Stimulated activated CD8-positive, alpha-beta memory T cell treated with anti-CD3 and anti-CD28 coated beads, Interleukin-4, amount 100 ng/mL, for 4 hours (primary cell): ENCODE measurements at regions not wholly inside any gene's neighbourhood (a gene's known extent, or its start where the extent isn't known, plus 50 kb on each side); places are given as distances from the start of the nearest gene placed in this dataset.

Experiments
- DNase-seq, 2 donors: peaks; one replicate each; pipeline ENCODE4 v3.0.0-alpha.2; 2020; ENCODE audit warnings: low read depth in 2 of 2, low spot score in 1 of 2

DNA sequence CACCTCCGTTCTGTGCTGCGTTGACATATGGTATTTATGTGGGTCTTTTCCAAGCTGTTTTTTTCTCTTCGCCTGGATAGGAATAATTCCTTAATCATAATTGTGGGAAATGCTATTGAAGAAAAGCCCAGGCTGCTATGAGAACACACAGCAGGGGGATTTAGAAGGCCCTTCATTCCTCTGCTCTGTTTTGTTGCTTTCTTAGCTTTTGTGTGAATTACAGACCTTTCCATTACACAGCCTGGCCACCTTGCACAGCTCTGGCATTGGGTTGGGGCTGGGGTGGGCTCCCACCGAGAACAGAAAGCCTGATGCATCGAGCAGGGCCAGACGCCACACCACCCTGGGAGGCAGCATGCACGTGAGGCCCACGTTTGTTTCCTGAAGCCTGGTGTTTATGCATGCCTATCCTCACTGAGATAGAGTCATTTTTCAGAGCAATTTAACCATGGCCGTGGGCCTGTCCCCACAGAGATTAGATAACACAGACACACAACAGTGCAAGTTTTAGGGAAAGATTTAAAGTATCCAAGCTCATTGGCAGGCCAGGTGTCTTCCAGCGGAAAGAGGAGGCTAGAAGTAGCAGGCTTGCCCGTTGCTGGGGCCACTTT lies 287.6 kb upstream of the PWP1 start:
- no peak for DNase-seq

DNA sequence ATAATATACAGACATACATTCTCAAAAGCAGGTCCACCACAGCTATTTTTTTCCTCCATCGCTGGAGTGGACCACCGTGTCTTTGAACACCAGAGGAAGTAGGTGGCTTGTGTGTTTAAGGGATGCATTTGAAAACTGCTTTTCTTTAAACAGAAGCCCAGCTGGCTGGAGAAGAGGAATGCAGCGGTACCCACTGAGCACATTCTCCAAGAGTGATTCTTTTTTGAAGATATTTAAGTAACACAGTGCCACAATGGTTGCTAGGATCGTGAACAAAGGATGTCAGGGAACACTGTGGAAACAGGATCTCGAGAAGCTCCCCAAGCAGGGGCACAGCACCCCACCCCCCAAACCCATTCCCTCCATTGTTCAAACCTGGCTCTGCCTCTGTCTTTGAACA lies 286.6 kb upstream of the PWP1 start:
- DNase-seq = no peak

DNA sequence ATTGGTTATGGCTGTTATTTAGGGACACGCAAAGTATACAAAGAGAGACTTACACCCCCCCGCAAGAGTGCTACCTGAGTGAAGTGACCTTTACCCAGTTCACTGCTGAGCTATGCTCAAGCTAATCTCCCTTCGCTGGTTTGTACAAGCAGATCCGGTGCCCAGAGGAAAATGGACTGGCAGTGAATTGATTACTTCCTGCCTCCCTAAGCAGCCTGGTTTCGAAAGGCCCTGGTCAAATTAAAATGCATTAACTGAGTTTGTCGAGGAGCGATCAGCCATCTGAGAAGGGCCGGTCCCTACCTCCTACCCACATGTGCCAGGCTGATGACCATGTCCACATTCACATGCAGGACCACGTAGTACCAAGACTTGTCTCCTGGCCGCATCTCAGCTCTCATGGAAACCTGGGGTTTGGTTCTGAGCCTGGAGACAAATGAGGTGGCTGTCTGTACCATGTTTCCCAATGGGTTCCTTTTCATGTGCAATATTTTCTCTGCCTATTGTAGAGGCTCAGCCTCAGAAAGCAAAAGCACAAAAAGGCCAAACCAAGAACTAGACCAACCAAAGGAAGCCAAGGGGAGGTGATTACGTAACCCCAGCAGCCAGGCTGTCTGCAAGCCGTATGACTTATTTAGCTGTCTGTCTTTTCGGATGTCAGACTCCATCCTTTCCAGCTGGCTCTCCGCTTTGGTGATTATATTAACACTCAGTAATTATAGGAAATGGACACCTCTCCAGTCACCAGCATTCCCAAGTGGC lies 284.7 kb upstream of the PWP1 start:
- no peak for DNase-seq

DNA sequence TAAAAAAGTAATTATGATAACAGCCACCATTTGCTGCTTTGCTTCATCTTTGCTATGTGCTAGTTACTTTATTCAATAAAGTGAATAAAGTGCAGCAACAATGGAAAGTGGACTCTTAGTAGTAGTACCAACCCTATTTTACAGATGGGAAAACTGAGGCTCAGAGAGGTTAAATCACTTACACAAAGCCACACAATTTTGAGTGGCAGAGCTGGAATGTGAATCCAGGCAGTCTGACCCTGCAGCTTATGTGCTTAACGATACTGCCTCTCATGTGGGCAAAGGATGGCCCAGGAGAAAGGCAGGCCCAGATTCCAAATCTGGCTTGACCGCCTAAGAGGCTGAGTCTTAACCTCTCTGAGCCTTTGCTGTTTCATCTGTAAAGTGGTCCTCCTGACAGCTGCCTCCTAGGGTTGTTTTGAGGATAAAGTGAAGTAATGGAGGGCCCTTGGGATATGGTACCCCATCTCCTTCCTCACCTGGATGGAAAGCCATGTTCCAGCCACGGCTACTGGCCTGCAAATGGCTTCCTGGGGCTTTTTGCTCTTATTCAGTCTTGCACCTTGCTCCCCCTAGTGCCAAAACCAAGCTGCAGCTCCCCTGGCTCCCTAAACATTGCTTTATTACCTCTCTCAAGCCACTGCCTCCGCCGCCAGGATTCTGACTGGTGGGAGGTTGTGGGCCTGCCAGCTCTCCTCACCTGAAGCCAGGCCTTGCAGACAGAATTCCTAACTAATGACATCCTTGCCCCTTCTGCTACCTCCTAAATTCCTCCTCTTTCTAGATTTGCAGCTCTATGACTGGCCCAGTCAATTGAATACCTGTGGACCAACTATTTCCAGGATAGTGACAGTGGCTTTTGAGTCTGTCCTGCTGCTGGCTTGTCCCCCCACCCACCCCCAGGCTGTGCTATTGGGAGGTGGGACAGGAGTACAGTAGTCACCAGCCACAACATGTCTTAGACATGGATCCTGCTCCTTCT lies 283.3 kb upstream of the PWP1 start:
- DNase-seq = peak; percentile 27 to 31

GRCh38 chr12:107404981-107405380 lies 280.6 kb upstream of the PWP1 start:
- DNase-seq = no peak

GRCh38 chr12:107405436-107405835 lies 280.2 kb upstream of the PWP1 start:
- DNase-seq = no peak

DNA sequence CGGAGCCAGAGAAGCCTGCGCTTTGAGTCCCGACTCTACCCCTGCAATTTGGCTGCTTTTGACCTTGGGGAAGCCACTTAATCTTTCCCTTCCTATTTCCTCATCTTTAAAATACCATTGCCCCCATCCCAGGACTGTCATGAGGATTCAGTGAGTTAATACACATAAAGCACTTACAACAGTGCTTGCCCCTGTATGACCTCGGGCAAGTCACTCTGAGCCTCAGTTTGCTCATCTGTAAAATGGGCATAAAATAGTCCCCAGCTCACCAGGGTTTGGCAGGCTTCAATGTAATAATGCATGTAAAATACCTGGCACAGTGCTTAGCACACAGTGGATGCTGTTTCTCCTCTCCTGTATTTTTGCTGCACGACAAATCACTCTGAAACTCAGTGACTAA lies 278.7 kb upstream of the PWP1 start:
- no peak for DNase-seq

- no peak for DNase-seq
Measured at GRCh38 chr12:107411792-107412535, 273.6 kb upstream of the PWP1 start.

DNA sequence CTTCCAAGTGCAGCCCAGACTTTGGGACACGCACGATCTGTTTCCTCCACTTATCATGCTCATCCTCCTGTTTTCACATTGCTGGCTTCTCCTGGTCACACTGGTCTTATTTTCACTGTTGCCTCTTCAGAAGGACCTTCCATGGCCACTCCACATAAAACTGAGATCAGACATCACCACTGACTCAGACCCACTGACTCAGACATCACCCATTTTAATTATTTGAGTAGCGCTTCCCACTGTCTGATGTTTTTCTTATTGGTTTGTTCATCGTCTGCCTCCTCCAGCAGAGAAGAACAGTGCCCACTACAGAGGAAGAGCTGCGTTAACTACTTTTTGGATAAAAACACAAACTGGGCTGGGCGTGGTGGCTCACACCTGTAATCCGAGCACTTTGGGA lies 270.5 kb upstream of the PWP1 start:
- DNase-seq = no peak

DNA sequence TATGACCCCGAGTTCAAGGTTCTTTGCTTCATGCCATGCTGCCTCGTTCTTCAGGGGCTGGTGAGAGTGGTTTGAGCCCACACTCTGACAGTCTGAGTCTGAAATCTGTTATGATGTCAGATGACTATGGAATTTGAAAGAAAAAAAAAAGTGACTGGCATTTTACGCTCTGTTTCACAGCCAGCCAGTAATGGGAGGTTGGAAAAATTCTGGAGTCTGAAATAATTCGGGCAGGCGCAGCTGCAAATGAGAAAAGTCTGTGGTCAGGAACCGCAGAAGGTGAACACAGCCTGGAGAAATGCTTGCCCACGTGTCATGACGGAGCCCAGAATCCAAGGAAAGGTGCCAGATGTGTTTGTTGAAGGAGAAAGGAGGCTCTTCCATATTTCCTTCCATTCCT lies 269.8 kb upstream of the PWP1 start:
- no peak for DNase-seq

DNA sequence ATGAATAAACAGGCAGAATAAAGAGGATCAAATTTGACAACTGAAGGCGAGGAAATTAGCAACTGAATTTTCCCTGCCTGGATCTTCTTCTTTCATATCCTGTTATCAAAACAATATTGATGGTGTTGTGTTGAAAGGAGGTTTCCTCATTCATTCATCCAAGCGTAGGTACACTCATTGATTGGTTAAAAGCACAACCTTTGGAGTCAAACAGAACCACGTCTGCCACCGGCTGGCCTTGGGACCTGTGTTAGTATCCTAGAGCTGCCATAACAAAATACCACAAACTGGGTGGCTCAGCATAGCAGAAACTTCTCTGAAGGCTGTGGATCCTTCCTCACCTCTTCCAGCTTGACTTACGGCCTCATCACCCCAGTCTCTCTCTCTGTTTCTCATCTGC lies 268.6 kb upstream of the PWP1 start:
- no peak for DNase-seq

DNA sequence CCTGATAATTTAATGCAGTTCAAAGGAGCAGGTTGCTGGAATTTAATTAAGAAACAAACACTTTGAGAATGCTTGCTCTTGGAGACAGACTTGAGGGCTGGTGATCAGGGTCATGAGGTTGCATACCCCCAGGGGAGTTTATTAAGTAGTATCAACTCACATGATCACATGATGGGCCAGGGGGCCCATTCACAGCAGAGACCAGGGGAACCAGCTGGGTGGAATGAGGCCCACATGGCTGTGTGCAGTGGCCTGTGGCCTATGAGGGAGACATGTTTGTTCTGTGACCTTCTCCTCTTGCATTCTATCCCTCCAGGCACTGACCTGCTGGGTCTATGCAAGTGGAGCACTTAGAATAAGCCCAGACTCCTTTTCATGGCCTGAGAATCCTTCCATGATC lies 266.6 kb upstream of the PWP1 start:
- DNase-seq = no peak

DNA sequence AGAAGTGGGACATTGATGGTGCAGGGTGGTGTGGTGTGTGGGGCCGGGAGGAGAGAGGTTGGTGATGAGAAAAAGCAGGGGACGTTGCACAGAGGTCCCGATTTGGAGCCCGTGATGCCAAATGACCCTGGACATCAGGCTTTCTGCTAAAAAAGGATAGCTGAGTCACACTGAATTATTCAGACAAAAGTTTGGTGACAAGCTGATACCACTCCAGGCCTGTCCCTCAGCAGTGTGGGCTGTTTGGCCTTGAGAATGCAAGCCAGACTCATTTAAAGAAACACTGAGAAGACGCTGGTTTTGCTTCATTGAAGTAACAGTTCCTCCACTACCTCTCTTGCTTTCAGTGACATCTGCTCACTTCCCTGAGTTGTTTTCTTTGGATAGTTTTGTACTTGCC lies 262.1 kb upstream of the PWP1 start:
- no peak for DNase-seq

DNA sequence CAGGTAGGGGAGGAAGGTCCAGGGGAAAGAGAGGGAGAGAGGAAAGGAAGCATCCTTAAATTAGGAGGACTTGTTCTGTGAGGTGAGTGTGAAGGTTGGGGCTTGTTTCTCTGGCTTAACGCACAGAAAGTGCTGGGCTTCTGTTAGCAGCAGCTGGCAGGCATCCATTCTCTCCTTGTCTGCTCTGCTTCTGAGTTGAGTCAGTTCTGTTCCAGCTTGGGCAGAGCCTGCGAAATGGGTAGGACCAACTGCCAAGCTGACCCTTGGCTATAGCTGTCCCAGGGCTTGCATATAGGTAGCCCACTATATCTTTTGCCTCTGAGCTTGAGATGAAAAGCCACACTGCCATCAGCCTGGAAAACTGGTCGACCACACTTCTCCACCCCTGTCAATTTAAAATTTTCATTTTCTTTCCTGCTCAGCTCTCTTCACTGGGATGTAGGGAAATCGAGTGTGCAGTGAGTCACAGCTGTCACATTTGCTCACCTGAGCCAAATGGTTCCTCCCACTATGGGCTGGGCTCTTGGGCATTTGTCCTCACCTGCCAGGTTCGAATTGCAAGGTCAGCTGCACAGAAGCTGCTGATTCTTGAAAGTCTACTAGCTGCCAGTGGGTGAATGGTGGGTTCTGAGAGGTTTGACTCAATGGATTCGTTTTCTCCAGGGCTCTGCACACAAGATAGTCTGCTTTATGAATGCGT lies 256.4 kb upstream of the PWP1 start:
- DNase-seq = no peak

DNA sequence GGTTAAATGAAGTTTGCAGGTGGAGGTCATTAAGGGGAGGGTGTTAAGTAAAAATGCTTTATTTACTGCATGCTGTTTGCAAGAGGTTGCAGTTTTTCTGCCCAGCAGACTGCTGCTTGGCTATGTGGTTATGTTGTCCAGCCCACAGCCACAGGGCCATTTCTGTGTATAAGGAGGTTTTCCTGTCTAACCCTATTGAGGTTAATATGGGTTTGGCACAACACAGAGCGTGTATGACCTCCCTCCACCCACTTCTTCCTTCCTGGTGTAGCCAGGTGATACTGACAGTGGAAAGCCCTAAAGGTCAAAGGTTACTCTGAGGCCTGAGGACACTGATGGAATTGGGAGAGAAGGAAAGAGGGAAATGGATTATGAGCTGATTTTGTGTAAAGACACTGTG lies 253.7 kb upstream of the PWP1 start:
- DNase-seq = no peak

DNA sequence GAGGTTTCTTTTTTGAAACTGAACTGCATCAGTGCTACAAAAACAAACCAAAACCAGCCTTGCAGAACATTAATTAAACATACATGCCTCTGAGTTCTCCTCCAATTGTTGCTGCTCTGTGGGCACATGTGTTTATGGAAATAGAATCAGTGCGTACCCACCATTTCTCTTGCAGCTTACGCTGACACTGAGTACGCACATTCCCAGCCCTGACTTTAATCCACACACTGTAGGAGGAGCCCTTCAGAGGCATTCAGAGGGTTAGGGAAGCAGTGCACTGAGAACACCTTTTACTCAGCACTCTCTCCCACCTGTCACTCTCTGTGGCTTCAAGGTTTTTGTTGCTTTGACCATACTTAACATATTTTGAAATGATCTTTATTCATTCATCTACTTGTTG lies 250.5 kb upstream of the PWP1 start:
- DNase-seq = no peak

GRCh38 chr12:107435520-107435919 lies 250.1 kb upstream of the PWP1 start:
- DNase-seq = no peak

GRCh38 chr12:107436376-107436775 lies 249.2 kb upstream of the PWP1 start:
- DNase-seq = no peak

GRCh38 chr12:107436836-107437235 lies 248.8 kb upstream of the PWP1 start:
- DNase-seq = no peak

- DNase-seq = no peak
Measured at GRCh38 chr12:107437954-107438353, 247.6 kb upstream of the PWP1 start.
